GM23338 (cell line): ENCODE measurements at regions not wholly inside any gene's neighbourhood (a gene's known extent, or its start where the extent isn't known, plus 50 kb on each side); places are given as distances from the start of the nearest gene placed in this dataset.

Experiments
- EZH2phosphoT487 ChIP-seq: fragments of 200-600 bp; sonication (generic); IDR thresholded peaks from one replicate; pipeline ENCODE4 v1.8.1; 2018; ENCODE audit warnings: antibody characterized with exemption; ENCODE audit not compliant: unreplicated experiment
- POLR2AphosphoS5 ChIP-seq: IDR thresholded peaks from 2 replicates; pipeline ENCODE4 v1.6.1; 2016; ENCODE audit warnings: antibody characterized with exemption, low read depth
- TF ChIP-seq, protein P1 (sequence below), 2 experiments: fragments of 200-600 bp in 1 of 2; sonication (generic) in 1 of 2; conservative IDR thresholded peaks; 2 replicates each; pipeline versions ENCODE4 v1.5.1 to v1.6.1; 2016 to 2017; ENCODE audit warnings: antibody characterized with exemption in 2 of 2, low read depth in 2 of 2, mild to moderate bottlenecking in 2 of 2, moderate library complexity in 1 of 2
- TF ChIP-seq, protein P2 (sequence below): IDR thresholded peaks from 2 replicates; pipeline ENCODE4 v1.6.1; 2016; ENCODE audit warnings: antibody characterized with exemption

DNA sequence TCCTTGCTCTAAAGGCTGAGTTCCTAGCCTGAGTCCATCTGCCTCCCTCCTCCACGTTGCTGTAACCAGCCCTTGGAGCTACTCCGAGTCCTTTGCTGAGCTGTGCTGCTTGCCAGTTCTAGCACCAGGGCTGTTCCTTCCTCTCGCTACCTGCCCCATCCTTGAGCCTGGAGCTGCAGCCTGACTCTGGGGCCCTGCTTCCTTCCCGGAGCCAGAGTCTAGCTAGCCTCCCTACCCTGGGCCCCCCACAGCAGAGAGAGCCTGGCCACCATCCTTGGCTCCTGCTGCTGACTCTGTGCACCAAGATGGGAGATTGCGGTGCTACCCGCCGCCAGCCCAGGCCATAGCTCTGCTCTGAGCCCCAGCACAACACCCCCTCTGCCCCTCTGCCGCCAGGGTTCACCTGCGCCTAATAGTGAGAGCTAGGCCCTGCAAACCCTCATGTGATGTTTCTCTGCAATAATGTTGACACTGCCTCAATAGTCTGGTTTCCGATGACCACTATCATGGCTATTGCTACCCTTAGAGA is 135.9 kb upstream of the ASB18 start:
- TF ChIP-seq, protein P1, sequence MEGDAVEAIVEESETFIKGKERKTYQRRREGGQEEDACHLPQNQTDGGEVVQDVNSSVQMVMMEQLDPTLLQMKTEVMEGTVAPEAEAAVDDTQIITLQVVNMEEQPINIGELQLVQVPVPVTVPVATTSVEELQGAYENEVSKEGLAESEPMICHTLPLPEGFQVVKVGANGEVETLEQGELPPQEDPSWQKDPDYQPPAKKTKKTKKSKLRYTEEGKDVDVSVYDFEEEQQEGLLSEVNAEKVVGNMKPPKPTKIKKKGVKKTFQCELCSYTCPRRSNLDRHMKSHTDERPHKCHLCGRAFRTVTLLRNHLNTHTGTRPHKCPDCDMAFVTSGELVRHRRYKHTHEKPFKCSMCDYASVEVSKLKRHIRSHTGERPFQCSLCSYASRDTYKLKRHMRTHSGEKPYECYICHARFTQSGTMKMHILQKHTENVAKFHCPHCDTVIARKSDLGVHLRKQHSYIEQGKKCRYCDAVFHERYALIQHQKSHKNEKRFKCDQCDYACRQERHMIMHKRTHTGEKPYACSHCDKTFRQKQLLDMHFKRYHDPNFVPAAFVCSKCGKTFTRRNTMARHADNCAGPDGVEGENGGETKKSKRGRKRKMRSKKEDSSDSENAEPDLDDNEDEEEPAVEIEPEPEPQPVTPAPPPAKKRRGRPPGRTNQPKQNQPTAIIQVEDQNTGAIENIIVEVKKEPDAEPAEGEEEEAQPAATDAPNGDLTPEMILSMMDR (conservative IDR thresholded peaks at IDR 0.05; ENCODE audit: low read depth in 2 of 2): no peak
- TF ChIP-seq POLR2AphosphoS5: no peak
- TF ChIP-seq, protein P2, sequence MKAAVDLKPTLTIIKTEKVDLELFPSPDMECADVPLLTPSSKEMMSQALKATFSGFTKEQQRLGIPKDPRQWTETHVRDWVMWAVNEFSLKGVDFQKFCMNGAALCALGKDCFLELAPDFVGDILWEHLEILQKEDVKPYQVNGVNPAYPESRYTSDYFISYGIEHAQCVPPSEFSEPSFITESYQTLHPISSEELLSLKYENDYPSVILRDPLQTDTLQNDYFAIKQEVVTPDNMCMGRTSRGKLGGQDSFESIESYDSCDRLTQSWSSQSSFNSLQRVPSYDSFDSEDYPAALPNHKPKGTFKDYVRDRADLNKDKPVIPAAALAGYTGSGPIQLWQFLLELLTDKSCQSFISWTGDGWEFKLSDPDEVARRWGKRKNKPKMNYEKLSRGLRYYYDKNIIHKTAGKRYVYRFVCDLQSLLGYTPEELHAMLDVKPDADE: no peak
- TF ChIP-seq EZH2phosphoT487: no peak
